Mononuclear cell (primary cell): ENCODE measurements at regions not wholly inside any gene's neighbourhood (a gene's known extent, or its start where the extent isn't known, plus 50 kb on each side); places are given as distances from the start of the nearest gene placed in this dataset.

ENCODE experiments used
- H3K27me3 ChIP-seq: 2 replicates; pipeline ENCODE4 v1.6.0; 2011; ENCODE audit warnings: low read length, control low read depth; ENCODE audit not compliant: insufficient read depth
- H3K4me1 ChIP-seq: 2 replicates; pipeline ENCODE4 v1.5.1; 2011; ENCODE audit warnings: mild to moderate bottlenecking, low read length, control low read depth; ENCODE audit not compliant: insufficient read depth
- H3K4me3 ChIP-seq: 2 replicates; pipeline ENCODE4 v1.5.1; 2011; ENCODE audit warnings: mild to moderate bottlenecking, low read length, moderate library complexity
- H3K9me3 ChIP-seq: 2 replicates; pipeline ENCODE4 v1.5.1; 2011; ENCODE audit warnings: low read depth, mild to moderate bottlenecking, control low read depth, low read length

DNA sequence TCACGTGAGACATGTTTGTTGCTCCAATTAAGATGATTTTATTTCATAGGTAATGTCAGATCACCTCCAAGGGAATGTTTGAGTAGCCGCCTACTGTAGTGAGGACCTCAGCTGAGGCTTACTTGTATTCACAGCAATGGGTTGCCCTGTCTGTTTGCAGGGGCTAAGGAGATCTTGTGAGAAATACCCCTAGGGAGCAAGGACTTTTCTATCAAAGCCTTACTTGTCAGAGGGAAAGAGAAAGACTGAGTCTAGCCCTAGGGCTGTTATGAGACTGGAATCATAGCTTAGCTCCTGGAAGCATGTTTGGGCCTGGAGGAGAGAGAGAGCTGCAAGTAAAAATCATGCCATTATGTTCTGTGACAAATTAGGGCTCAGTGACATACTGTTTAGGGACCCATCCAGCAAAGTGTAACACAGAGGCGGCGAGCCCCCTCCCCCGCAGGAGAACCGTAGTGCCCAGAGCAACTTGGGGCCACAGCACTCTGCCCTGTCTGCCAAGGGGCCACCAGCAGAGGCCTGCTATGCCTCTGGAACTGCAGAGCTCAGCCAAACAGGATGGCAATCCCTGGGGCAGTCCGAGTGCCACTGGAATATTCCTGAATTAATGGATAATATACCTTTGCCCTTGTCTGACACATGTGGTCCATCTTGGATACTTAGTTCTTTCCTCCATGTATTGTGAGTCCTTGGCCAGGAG is 178.8 kb downstream of the DACT1 start:
- Histone ChIP-seq H3K4me1 (no peaks in the 10 kb centered on the region), H3K4me3 (no peak overlapping the region), H3K9me3 (no peaks in the 10 kb centered on the region), H3K27me3 (no peaks in the 10 kb centered on the region)

DNA sequence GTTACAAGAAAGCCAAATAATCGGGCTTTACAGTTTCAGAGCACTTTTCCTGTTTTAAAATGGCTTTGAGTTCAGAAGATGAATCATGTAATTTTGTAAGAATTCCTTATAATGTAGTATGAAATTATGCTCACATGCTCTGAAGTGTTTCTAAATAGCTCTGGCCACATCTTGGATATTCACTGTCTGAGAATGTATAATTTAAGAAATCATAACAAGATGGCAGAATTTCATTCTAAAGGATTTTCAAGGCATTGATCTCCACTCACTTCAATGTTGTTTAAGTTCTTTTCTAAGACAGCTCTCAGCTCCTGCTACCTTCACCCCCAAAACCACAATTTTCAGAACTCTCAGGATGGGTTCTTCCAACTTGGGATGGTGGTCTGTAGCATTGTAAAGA is 180.1 kb downstream of the DACT1 start:
- Histone ChIP-seq H3K27me3 (no peaks in the 10 kb centered on the region), H3K4me1 (no peaks in the 10 kb centered on the region), H3K9me3 (no peaks in the 10 kb centered on the region), H3K4me3 (no peak overlapping the region)

DNA sequence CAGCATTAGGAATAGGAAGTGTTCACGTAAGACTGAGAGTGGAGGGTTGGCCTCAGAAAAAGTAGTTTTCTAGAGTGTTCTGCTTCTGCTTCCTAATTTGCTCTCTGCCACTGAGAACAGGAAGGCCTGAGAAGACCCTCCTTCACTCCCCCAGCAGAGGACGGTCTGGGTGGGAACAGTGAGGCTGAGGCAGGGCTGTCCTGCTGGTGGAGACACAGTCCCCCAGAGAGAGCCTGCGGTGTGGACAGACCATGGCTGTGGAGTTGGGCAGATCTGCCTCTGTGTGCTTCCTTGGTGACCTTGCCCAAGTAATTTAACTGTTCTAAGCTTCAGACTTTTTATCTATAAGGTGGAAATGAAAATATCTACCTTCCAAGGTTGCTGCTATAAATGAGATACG is 182.3 kb downstream of the DACT1 start:
- H3K4me3 ChIP-seq: no peak overlapping the region
- H3K4me1 ChIP-seq: no peaks in the 10 kb centered on the region
- H3K27me3 ChIP-seq: no peaks in the 10 kb centered on the region
- H3K9me3 ChIP-seq: no peaks in the 10 kb centered on the region

DNA sequence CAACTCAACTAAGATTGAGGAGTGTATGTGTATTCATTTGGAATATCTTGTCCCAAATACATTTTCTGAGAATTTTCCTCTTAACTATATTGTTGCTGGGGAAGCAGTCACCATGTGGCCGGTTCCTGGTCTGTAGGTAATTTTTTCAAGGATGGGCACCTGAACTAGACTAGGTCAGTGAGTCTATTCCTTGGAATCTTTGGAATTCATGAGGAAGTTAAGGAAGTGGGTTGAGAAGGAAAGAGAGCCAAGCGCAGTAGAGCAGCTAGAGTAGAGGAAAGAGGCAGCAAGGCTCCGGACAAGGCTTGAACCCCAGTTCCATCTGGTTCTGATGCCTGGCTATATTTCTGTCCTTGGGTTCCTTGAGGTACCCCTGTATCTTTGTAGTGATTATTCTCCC is 183.7 kb downstream of the DACT1 start:
- H3K4me1 ChIP-seq: no peaks in the 10 kb centered on the region
- no peaks in the 10 kb centered on the region for H3K9me3 ChIP-seq
- H3K4me3 ChIP-seq: no peak overlapping the region

DNA sequence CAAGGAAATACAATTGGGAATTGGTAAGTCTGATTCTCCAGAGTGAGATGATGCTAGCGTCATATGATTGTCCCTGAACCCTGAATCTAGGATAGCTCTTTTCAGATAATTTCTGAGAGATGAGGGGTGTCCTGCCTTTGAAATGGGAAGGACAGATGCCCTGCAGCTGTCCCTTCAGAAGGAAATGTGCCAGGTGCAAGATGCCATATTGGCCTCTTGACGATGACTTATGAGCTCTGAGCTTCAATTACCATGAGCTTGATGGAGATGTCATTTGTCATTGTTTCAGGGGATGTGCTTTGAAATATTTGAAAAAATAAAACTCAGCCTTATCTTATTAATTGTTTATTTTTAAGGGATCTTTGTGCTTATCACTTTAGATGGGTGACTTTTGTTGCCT is 185.1 kb downstream of the DACT1 start:
- Histone ChIP-seq H3K4me3 (no peak overlapping the region), H3K4me1 (no peaks in the 10 kb centered on the region), H3K9me3 (no peaks in the 10 kb centered on the region), H3K27me3 (no peaks in the 10 kb centered on the region)

More for the DNA sequence above, 183.7 kb downstream of the DACT1 start:
- H3K27me3 ChIP-seq: no peaks in the 10 kb centered on the region

DNA sequence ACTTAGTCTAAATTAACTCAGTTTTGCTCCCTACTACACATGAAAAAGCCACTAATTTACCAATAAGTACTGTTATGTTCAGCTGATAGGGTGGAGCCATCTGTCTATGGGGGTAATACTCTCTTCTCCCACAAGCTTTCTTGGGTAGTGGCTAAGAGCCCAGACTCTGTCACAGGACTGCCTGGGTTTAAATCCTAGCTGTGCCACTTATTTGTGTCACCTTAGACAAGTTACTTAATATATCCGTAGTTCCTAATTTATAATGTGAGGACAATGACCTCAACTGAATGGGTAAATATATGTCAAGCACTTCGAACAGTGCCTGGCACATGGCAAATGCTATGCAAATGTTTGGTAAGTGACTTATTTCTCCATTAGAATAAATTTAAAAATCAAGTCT is 185.6 kb downstream of the DACT1 start:
- H3K9me3 ChIP-seq: no peaks in the 10 kb centered on the region
- H3K4me1 ChIP-seq: no peaks in the 10 kb centered on the region
- no peak overlapping the region for H3K4me3 ChIP-seq
- H3K27me3 ChIP-seq: no peaks in the 10 kb centered on the region

DNA sequence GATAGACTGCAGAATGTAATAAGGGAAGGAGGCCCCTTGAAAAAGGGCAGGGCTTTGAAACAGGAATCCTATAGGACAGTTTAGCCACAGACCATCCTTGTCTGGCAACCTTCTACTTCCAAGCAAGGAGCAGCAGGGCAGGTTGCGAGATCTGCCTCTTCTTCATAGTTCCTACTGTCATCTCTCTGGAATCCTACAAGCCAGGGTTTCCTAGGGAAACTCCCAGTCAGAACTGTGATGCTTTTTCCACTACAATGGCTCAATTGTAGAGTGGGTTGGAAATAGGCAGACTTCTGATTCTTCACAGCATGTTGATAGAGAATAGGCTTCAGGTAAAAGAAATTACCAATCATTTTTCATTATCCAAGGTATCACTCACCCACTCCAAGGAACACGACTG is 186.3 kb downstream of the DACT1 start:
- Histone ChIP-seq H3K4me3 (no peak overlapping the region), H3K4me1 (no peaks in the 10 kb centered on the region), H3K9me3 (no peaks in the 10 kb centered on the region), H3K27me3 (no peaks in the 10 kb centered on the region)

DNA sequence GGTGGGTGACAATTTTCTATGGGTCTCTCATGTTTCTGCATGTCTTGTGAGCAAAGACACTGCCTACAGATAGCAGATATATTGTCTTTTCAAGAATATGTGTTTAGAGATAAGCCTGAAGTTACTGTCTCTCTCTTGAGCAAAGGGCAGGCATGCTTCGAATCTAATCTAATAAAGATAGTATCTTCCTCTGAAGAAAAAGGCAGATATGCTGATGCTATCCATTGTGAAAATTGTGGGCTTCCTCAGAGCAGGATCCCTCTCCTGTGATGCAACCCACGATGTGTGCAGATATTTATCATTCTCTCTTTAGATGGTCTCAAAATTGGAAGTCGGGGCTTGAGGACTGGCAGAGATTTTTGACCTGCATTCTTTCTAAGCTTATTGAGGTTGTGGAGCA is 187.0 kb downstream of the DACT1 start:
- Histone ChIP-seq H3K4me3 (no peak overlapping the region), H3K9me3 (no peaks in the 10 kb centered on the region), H3K4me1 (no peaks in the 10 kb centered on the region), H3K27me3 (no peaks in the 10 kb centered on the region)

DNA sequence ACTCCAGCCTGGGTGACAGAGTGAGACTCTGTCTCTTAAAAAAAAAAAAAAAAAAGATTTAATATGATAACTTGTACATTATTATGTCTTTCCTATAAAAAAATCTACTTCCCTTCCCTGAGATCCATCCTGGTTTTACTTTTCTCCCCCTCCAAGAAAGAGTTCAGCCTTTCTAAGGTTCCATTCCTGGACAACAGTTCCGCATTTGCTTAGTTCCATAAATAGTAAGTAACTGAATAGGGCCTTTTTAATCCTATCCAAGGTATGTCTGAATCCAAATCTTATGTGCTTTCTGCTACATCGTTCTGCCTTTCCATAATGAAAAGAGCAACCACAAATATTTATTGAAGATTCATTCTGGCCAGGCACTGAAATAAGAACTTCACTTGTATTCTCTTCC is 187.8 kb downstream of the DACT1 start:
- no peak overlapping the region for H3K4me3 ChIP-seq

DNA sequence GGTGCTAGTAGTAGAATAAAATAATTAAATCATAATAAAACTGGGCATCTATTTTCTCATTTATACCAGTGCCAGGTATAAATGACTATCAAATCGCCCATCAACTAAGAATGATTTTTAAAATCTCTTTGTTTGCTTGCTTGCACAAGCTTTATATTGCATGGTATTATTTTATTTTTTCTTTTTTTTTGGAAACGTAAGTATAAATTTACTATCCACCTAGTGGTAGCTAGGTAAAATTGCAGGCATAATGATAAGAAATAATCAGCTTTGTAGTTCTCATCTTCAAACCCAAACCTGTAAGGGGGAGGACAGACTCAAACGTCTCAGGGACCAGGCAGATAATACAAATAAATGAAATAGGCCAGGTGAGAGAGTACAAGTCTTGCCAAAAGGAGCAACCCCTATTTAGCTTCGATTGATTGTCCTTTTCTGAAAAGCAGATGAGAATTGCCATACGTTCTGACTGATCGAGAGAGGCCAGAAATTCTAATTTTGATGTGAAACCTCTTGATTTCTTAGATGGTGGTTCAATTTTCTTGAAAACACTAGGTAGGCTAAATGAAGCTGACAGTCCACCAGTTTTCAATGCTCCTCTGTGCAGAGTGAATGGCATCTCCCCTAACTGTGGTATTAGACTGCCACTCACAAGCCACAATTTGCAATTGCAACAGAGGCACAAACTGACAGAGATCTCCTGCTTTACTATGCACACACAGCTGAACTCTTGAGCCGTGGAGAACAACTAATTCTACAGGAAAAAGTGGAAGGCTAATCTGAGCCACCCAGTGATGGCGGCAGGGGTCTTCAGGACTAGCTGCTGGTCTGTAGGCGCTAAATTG is 189.3 kb downstream of the DACT1 start:
- no peaks in the 10 kb centered on the region for H3K4me1 ChIP-seq
- H3K9me3 ChIP-seq: no peaks in the 10 kb centered on the region
- no peaks in the 10 kb centered on the region for H3K27me3 ChIP-seq
- no peak overlapping the region for H3K4me3 ChIP-seq

More for the DNA sequence above, 187.8 kb downstream of the DACT1 start:
- Histone ChIP-seq H3K27me3 (no peaks in the 10 kb centered on the region), H3K4me1 (no peaks in the 10 kb centered on the region), H3K9me3 (no peaks in the 10 kb centered on the region)

DNA sequence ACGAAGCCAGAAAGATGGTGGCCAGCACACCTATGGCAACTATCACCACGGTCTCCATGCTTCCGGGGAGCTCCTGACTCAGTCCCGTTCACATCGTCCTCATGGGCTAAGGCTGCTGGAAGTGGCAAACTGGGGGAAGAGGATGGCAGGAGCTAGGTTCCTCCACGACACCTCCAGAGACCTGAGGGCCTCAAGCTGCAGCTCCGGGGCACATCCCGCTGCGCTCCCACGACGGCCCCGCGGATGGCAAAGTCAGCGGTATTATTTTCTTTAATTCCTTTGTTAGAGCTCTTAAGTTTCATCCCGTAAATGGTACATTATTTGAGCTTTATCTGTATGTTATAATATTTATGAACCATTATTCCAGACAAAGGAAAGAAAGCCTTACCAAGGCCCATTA is 190.5 kb downstream of the DACT1 start:
- Histone ChIP-seq H3K27me3 (no peaks in the 10 kb centered on the region), H3K9me3 (no peaks in the 10 kb centered on the region), H3K4me1 (no peaks in the 10 kb centered on the region), H3K4me3 (no peak overlapping the region)

DNA sequence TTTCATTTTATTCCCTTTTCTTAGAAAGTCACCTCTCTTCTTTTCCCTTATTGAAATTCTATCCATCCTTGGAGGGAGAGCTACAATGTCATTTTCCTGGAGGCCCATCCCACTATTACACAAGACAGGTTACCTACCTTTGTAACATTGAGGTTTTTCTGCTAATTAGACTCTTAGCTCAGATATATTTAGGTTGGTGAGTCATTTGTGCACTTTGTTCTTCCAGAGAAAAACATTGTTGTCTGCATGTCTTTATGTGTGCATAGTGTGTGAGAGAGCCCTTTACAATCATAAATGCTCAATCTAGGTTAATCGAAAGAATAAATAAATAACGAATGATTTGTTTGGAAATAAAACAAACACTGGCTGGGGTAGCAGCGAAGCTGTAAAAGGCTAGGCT is 191.8 kb downstream of the DACT1 start:
- no peak overlapping the region for H3K4me3 ChIP-seq
- no peaks in the 10 kb centered on the region for H3K9me3 ChIP-seq
- no peaks in the 10 kb centered on the region for H3K27me3 ChIP-seq
- H3K4me1 ChIP-seq: no peaks in the 10 kb centered on the region

DNA sequence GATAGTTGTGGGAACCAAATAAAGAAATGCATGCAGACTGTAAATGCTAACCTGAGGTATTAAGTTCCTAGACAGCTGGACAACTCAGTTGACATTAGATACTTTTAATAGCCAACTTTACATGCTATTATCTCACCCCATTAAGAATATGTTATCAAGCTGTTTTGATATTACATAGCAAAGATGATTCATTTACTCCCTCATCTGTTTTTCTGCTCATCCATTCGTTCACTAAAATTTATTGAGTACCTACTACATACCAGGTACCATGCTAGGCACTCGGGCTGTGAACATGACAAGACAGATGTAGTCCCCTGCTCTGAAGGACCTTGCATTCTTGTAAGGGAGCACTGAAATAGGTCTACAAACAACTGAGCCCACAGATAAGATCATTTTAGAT is 192.4 kb downstream of the DACT1 start:
- H3K27me3 ChIP-seq: no peaks in the 10 kb centered on the region
- no peaks in the 10 kb centered on the region for H3K9me3 ChIP-seq
- H3K4me1 ChIP-seq: no peaks in the 10 kb centered on the region

DNA sequence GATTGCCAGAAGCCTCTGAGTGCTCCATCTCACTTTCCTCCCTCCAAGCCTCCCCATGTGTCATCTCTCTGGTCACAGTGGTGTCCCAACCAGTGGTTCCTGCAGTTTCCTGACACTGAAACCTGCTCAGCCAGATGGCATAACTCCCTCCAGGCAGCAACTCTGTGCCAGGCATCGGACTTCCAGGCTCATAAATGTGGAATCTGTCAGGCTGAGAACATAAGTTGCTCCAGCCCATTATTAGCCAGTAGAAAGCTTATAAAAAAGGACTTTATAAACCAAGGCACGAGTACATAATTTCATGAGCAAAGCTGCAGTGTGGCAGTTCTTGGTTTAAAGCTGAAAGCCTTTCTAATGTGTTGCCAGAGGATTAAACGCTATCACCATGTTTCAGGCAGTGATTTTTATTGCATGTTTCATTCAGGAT is 194.3 kb downstream of the DACT1 start:
- Histone ChIP-seq H3K9me3 (no peaks in the 10 kb centered on the region), H3K4me3 (no peak overlapping the region), H3K27me3 (no peaks in the 10 kb centered on the region), H3K4me1 (no peaks in the 10 kb centered on the region)

More for the DNA sequence above, 192.4 kb downstream of the DACT1 start:
- H3K4me3 ChIP-seq: no peak overlapping the region

DNA sequence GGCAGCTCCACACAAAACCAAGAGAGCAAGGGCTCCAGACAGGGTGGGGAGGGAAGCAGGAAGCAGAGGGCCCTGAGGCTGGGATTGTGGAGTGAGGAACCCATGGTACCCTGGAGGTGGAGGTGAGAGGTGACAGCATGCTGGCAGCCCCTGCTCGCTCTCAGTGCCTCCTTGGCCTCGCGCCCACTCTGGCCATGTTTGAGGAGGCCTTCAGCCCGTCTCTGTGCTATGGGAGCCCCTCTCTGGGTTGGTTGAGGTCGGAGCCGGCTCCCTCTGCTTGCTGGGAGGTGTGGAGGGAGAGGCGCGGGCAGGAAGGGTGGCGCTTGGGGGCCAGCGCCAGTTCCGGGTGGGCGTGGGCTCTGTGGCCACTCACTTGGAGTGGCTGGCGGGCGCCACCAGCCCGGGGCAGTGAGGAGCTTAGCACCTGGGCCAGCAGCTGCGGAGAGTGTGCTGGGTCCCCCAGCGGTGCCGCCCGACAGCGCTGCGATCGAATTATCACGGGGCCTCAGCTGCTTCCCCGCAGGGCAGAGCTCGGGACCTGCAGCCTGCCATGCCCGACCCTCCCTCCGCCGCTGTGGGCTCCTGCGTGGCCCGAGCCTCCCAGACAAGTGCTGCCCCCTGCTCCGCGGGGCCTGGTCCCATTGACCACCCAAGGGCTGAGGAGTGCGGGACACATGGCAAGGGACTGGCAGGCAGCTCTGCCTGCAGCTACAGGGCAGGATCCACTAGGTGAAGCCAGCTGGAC is 196.0 kb downstream of the DACT1 start:
- H3K4me1 ChIP-seq: no peaks in the 10 kb centered on the region
- no peak overlapping the region for H3K4me3 ChIP-seq
- H3K27me3 ChIP-seq: no peaks in the 10 kb centered on the region
- H3K9me3 ChIP-seq: no peaks in the 10 kb centered on the region
